ENCODE measurements at regions not wholly inside any gene's neighbourhood (a gene's known extent, or its start where the extent isn't known, plus 50 kb on each side); places are given as distances from the start of the nearest gene placed in this dataset.
A peak's percentile ranks its signal among the peaks of the same experiment; 100 is the strongest.

GRCh38 chr7:3234851-3235250 lies 66.2 kb upstream of the SDK1 start:
- DNase-seq (ENCODE audit: low read depth), result no peak

- DNase-seq (ENCODE audit: low read depth), result no peak
These were observed 65.7 kb upstream of the SDK1 start for GRCh38 chr7:3235322-3235721.

- no peak for DNase-seq (ENCODE audit: low read depth)
These were observed 64.8 kb upstream of the SDK1 start for GRCh38 chr7:3236268-3236667.

- no peak for DNase-seq (ENCODE audit: low read depth)
These were observed 62.4 kb upstream of the SDK1 start for GRCh38 chr7:3238525-3239210.

- no peak for DNase-seq (ENCODE audit: low read depth)
These were observed 61.8 kb upstream of the SDK1 start for GRCh38 chr7:3239291-3239691.

GRCh38 chr7:3240826-3241430 lies 60.1 kb upstream of the SDK1 start:
- DNase-seq (ENCODE audit: low read depth), result no peak

GRCh38 chr7:3241686-3242258 lies 59.3 kb upstream of the SDK1 start:
- DNase-seq (ENCODE audit: low read depth), result no peak

- no peak for DNase-seq (ENCODE audit: low read depth)
These were observed 58.6 kb upstream of the SDK1 start for GRCh38 chr7:3242398-3242972.

GRCh38 chr7:3243256-3243655 lies 57.8 kb upstream of the SDK1 start:
- no peak for DNase-seq (ENCODE audit: low read depth)

- DNase-seq (ENCODE audit: low read depth), result no peak
These were observed 57.4 kb upstream of the SDK1 start for GRCh38 chr7:3243680-3244079.

- peak; percentile 26 for DNase-seq (ENCODE audit: low read depth)
These were observed 56.7 kb upstream of the SDK1 start for GRCh38 chr7:3244241-3244814.

GRCh38 chr7:3245077-3245476 lies 56.0 kb upstream of the SDK1 start:
- DNase-seq (ENCODE audit: low read depth), result no peak

GRCh38 chr7:3245721-3246120 lies 55.3 kb upstream of the SDK1 start:
- no peak for DNase-seq (ENCODE audit: low read depth)

GRCh38 chr7:3246127-3246526 lies 54.9 kb upstream of the SDK1 start:
- DNase-seq (ENCODE audit: low read depth), result no peak

- DNase-seq (ENCODE audit: low read depth), result no peak
These were observed 54.4 kb upstream of the SDK1 start for GRCh38 chr7:3246651-3247050.

GRCh38 chr7:3250725-3251124 lies 50.3 kb upstream of the SDK1 start:
- DNase-seq (ENCODE audit: low read depth), result no peak
